Esophagus muscularis mucosa (tissue), 4 donors: ENCODE measurements at regions not wholly inside any gene's neighbourhood (a gene's known extent, or its start where the extent isn't known, plus 50 kb on each side); places are given as distances from the start of the nearest gene placed in this dataset.

Experiments used
- DNase-seq: peaks from one replicate; pipeline ENCODE4 v3.0.0-alpha.2; 2017; ENCODE audit errors: extremely low spot score
- H3K27ac ChIP-seq, 4 donors: fragments of 200-600 bp; sonication (generic); replicated peaks in 1 of 4; 1 replicate in 3 of 4; 2 replicates in 1 of 4; pipeline ENCODE4 v1.5.1; 2016 to 2019; ENCODE audit warnings: mild to moderate bottlenecking in 1 of 4
- H3K27me3 ChIP-seq, 4 donors: fragments of 200-600 bp; sonication (generic); one replicate each; pipeline versions ENCODE4 v1.5.1 to v1.6.0; 2016 to 2019
- H3K36me3 ChIP-seq, 4 donors: fragments of 200-600 bp; sonication (generic); one replicate each; pipeline ENCODE4 v1.5.1; 2016 to 2019
- H3K4me1 ChIP-seq, 4 donors: fragments of 200-600 bp; sonication (generic); one replicate each; pipeline ENCODE4 v1.5.1; 2016 to 2019
- H3K4me3 ChIP-seq, 4 donors: fragments of 200-600 bp; sonication (generic); 1 replicate in 2 of 4; 2 replicates in 2 of 4; pipeline ENCODE4 v1.5.1; 2016 to 2019; ENCODE audit warnings: mild to moderate bottlenecking in 4 of 4, moderate library complexity in 1 of 4
- H3K9me3 ChIP-seq, 4 donors: fragments of 200-600 bp; sonication (generic); 1 replicate in 3 of 4; 2 replicates in 1 of 4; pipeline ENCODE4 v1.5.1; 2016 to 2019
- CTCF ChIP-seq, 3 experiments: fragments of 200-600 bp in 2 of 3; fragments of 450-650 bp in 1 of 3; sonication (generic) in 2 of 3; IDR thresholded peaks; one replicate each; pipeline ENCODE4 v1.5.1; 2017 to 2019; ENCODE audit warnings: antibody characterized with exemption in 3 of 3, mild to moderate bottlenecking in 2 of 3, moderate library complexity in 1 of 3
- EP300 ChIP-seq: sonication (generic); formaldehyde crosslinking; IDR thresholded peaks from one replicate; pipeline ENCODE4 v1.6.1; 2017; ENCODE audit warnings: antibody characterized with exemption
- POLR2A ChIP-seq: fragments of 450-650 bp; IDR thresholded peaks from one replicate; pipeline ENCODE4 v1.6.1; 2017; ENCODE audit warnings: antibody characterized with exemption, moderate library complexity, mild to moderate bottlenecking, low read depth
- POLR2AphosphoS5 ChIP-seq, 2 donors: sonication (generic); formaldehyde crosslinking; IDR thresholded peaks; one replicate each; pipeline ENCODE4 v1.6.1; 2017; ENCODE audit warnings: antibody characterized with exemption in 2 of 2
- WGBS: methylation state at CpG from one replicate; pipeline ENCODE4 v1.1.5; 2018; 5-methylcytosine and 5-hydroxymethylcytosine counted together
- intact Hi-C: fragments of 100-400 bp; cut with DNase I; formaldehyde crosslinking; loops from one replicate; pipeline ENCODE4 v1.15.1; 2023

GRCh38 chr20:59391975-59392374, 91.6 kb downstream of the EDN3 start:
- H3K36me3 ChIP-seq: no peaks in the 10 kb centered on the region
- H3K4me3 ChIP-seq: no peak overlapping the region
- TF ChIP-seq CTCF (IDR thresholded peaks at IDR 0.05) (no peak), EP300 (no peak), POLR2AphosphoS5 (IDR thresholded peaks at IDR 0.05) (no peak), POLR2A (no peak)
- intact Hi-C loops: no loop called here
- H3K27me3 ChIP-seq: peaks cover 0 to 64% (median 0%) of the 10 kb centered on the region in 4 donors
- no peaks in the 10 kb centered on the region for H3K4me1 ChIP-seq
- whole genome bisulfite sequencing: 80% methylated on average over 1 of the region's 1 CpG
- no peak overlapping the region for H3K27ac ChIP-seq
- no peaks in the 10 kb centered on the region for H3K9me3 ChIP-seq
- no peak for DNase-seq

GRCh38 chr20:59392736-59393135, 92.3 kb downstream of the EDN3 start:
- TF ChIP-seq EP300: no peak
- no peak for TF ChIP-seq POLR2A
- TF ChIP-seq POLR2AphosphoS5 (IDR thresholded peaks at IDR 0.05): no peak
- no peak for TF ChIP-seq CTCF (IDR thresholded peaks at IDR 0.05)
- intact Hi-C loops: no loop called here

GRCh38 chr20:59393142-59393541, 92.7 kb downstream of the EDN3 start:
- H3K4me3 ChIP-seq: no peak overlapping the region
- no peak for DNase-seq
- H3K27ac ChIP-seq: no peak overlapping the region
- no peaks in the 10 kb centered on the region for H3K9me3 ChIP-seq
- no peaks in the 10 kb centered on the region for H3K4me1 ChIP-seq
- WGBS: 87% methylated on average over 3 of the region's 3 CpGs
- intact Hi-C loops: no loop called here
- H3K27me3 ChIP-seq: peaks cover 0 to 75% (median 0%) of the 10 kb centered on the region in 4 donors
- TF ChIP-seq EP300: no peak
- no peak for TF ChIP-seq CTCF (IDR thresholded peaks at IDR 0.05)
- TF ChIP-seq POLR2A: no peak
- TF ChIP-seq POLR2AphosphoS5 (IDR thresholded peaks at IDR 0.05): no peak
- no peaks in the 10 kb centered on the region for H3K36me3 ChIP-seq

More at GRCh38 chr20:59392736-59393135, 92.3 kb downstream of the EDN3 start:
- Histone ChIP-seq H3K9me3 (no peaks in the 10 kb centered on the region), H3K4me1 (no peaks in the 10 kb centered on the region), H3K27ac (no peak overlapping the region), H3K4me3 (no peak overlapping the region), H3K27me3 (peaks cover 0 to 71% (median 0%) of the 10 kb centered on the region in 4 donors), H3K36me3 (no peaks in the 10 kb centered on the region)
- DNase-seq: no peak
- 64% methylated on average over 4 of the region's 4 CpGs for WGBS

GRCh38 chr20:59395729-59396128, 95.3 kb downstream of the EDN3 start:
- peaks cover 0 to 80% (median 2%) of the 10 kb centered on the region in 4 donors for H3K27me3 ChIP-seq
- DNase-seq: no peak
- no peaks in the 10 kb centered on the region for H3K36me3 ChIP-seq
- no peaks in the 10 kb centered on the region for H3K9me3 ChIP-seq
- TF ChIP-seq EP300: no peak
- intact Hi-C loops: no loop called here
- H3K4me1 ChIP-seq: no peaks in the 10 kb centered on the region
- H3K4me3 ChIP-seq: no peak overlapping the region
- H3K27ac ChIP-seq: no peak overlapping the region
- WGBS: 91% methylated on average over 6 of the region's 6 CpGs

GRCh38 chr20:59398537-59399205, 98.3 kb downstream of the EDN3 start:
- Histone ChIP-seq H3K9me3 (no peaks in the 10 kb centered on the region), H3K27ac (no peak overlapping the region), H3K27me3 (peaks cover 4 to 90% (median 11%) of the 10 kb centered on the region in 4 donors), H3K4me3 (no peak overlapping the region), H3K4me1 (peaks cover 6 to 16% (median 14%) of the 10 kb centered on the region in 4 donors), H3K36me3 (no peaks in the 10 kb centered on the region)
- intact Hi-C loops: no loop called here
- TF ChIP-seq CTCF (IDR thresholded peaks at IDR 0.05) (no peak), EP300 (no peak), POLR2A (no peak), POLR2AphosphoS5 (IDR thresholded peaks at IDR 0.05) (no peak)
- no peak for DNase-seq
- 38% methylated on average over 7 of the region's 12 CpGs for WGBS
